HepG2 (cell line): ENCODE measurements at regions not wholly inside any gene's neighbourhood (a gene's known extent, or its start where the extent isn't known, plus 50 kb on each side); places are given as distances from the start of the nearest gene placed in this dataset.

ENCODE experiments used
- ATAC-seq: fragments of 200-7000 bp; cut with Tn5 transposase; 3 replicates; pipeline ENCODE4 v1.9.1; 2020; ENCODE audit warnings: mild to moderate bottlenecking, moderate library complexity
- BruUV-seq: library from RNA; stranded (reverse); fragments of 400-500 nt; replicated peaks from 2 replicates; lab custom pipeline; 2021; lab: Mats Ljungman, UMichigan
- CTCF ChIA-PET: fragments of 300-600 bp; formaldehyde crosslinking; extraction: SDS; loops from one replicate; lab custom pipeline; 2021; ENCODE audit warnings: low total read pairs, inconsistent platforms, low intra/inter-chr PET ratio; lab: Yijun Ruan, JAX
- POLR2A ChIA-PET: fragments of 350-600 bp; sonication (Branson Sonifier 250); formaldehyde crosslinking; loops from one replicate; lab custom pipeline; 2020; ENCODE audit warnings: antibody characterized with exemption, inconsistent platforms; lab: Yijun Ruan, JAX
- DNase-seq: peaks from one replicate; pipeline ENCODE4 v3.0.0-alpha.2; 2015; ENCODE audit warnings: low spot score
- FAIRE-seq: peaks from 3 replicates; lab custom pipeline; 2011; peaks lifted over from hg19 to GRCh38; lab: Jason Lieb, UNC
- H2AFZ ChIP-seq: one replicate; pipeline ENCODE4 v1.6.1; 2011; ENCODE audit warnings: low read length, inconsistent platforms
- H3K27ac ChIP-seq: fragments of 300-600 bp; 3 replicates; pipeline ENCODE4 v1.8.0; 2011; ENCODE audit warnings: mixed run types, mild to moderate bottlenecking, mixed read lengths, low read length, inconsistent platforms; ENCODE audit not compliant: insufficient read depth; ENCODE audit errors: extremely low read length
- H3K27me3 ChIP-seq, 2 experiments: fragments of 200-600 bp in 1 of 2; 2 replicates in 1 of 2; 3 replicates in 1 of 2; pipeline versions ENCODE4 v1.6.0 to v1.8.0; 2011; ENCODE audit warnings: low read length in 2 of 2, mild to moderate bottlenecking in 2 of 2, moderate library complexity in 2 of 2, inconsistent platforms in 1 of 2; ENCODE audit not compliant: insufficient read depth in 2 of 2, control insufficient read depth in 1 of 2
- H3K36me3 ChIP-seq, 2 experiments: fragments of 200-600 bp in 1 of 2; replicated peaks in 1 of 2; 2 replicates in 1 of 2; 3 replicates in 1 of 2; pipeline versions ENCODE4 v1.5.1 to v1.8.0; 2011; ENCODE audit warnings: low read length in 2 of 2, inconsistent platforms in 1 of 2; ENCODE audit not compliant: insufficient read depth in 2 of 2, control insufficient read depth in 1 of 2
- H3K4me1 ChIP-seq: 2 replicates; pipeline ENCODE4 v1.5.1; 2012; ENCODE audit warnings: low read length, inconsistent platforms; ENCODE audit not compliant: insufficient read depth
- H3K4me2 ChIP-seq: 2 replicates; pipeline ENCODE4 v1.6.0; 2011; ENCODE audit warnings: low read depth, low read length, inconsistent platforms
- H3K4me3 ChIP-seq, 3 experiments: fragments of 200-600 bp in 1 of 3; sonication (generic), shearing (Covaris generic) in 1 of 3; replicated peaks in 1 of 3; 2 replicates each; pipeline ENCODE4 v1.5.1; 2011 to 2016; ENCODE audit warnings: low read length in 3 of 3, inconsistent platforms in 2 of 3, low read depth in 2 of 3, mild to moderate bottlenecking in 2 of 3, control low read depth in 1 of 3, mixed read lengths in 1 of 3; ENCODE audit not compliant: insufficient read depth in 1 of 3
- H3K79me2 ChIP-seq: one replicate; pipeline ENCODE4 v1.6.1; 2011; ENCODE audit warnings: low read length, inconsistent platforms; ENCODE audit not compliant: insufficient read depth
- H3K9ac ChIP-seq: 2 replicates; pipeline ENCODE4 v1.6.0; 2011; ENCODE audit warnings: mild to moderate bottlenecking, low read depth, low read length, inconsistent platforms; ENCODE audit not compliant: insufficient read depth
- H3K9me3 ChIP-seq: 2 replicates; pipeline ENCODE4 v1.5.1; 2012; ENCODE audit warnings: mild to moderate bottlenecking, low read length
- H4K20me1 ChIP-seq: 2 replicates; pipeline ENCODE4 v1.6.0; 2011; ENCODE audit warnings: inconsistent platforms, mild to moderate bottlenecking, low read length, moderate library complexity; ENCODE audit not compliant: insufficient read depth
- FOXC1 ChIP-seq: sonication (generic); formaldehyde crosslinking; IDR thresholded peaks from 2 replicates; pipeline ENCODE4 v1.8.0; 2022; ENCODE audit warnings: mild to moderate bottlenecking, missing genetic modification reagents, borderline replicate concordance
- GABPA ChIP-seq, 2 experiments: IDR thresholded peaks; 2 replicates each; pipeline ENCODE4 v1.6.1; 2011 to 2016; ENCODE audit warnings: low read depth in 2 of 2, low read length in 1 of 2, missing biosample characterization in 1 of 2, missing genetic modification characterization in 1 of 2
- HES4 ChIP-seq: sonication (generic); formaldehyde crosslinking; IDR thresholded peaks from 2 replicates; pipeline ENCODE4 v1.9.0; 2021; ENCODE audit warnings: mild to moderate bottlenecking, missing genetic modification reagents, borderline replicate concordance
- KDM1A ChIP-seq: IDR thresholded peaks from 2 replicates; pipeline ENCODE4 v1.6.1; 2016; ENCODE audit warnings: missing compliant biosample characterization
- KLF12 ChIP-seq: sonication (generic); formaldehyde crosslinking; IDR thresholded peaks from 2 replicates; pipeline ENCODE4 v1.4.0; 2020; ENCODE audit warnings: missing genetic modification reagents, borderline replicate concordance
- NFKBIZ ChIP-seq: IDR thresholded peaks from 2 replicates; pipeline ENCODE4 v1.6.1; 2018; ENCODE audit warnings: missing genetic modification reagents, missing compliant biosample characterization
- RARA ChIP-seq: IDR thresholded peaks from 2 replicates; pipeline ENCODE4 v1.6.1; 2016; ENCODE audit warnings: missing genetic modification reagents, missing compliant biosample characterization
- TCF7 ChIP-seq: sonication (generic); IDR thresholded peaks from 2 replicates; pipeline ENCODE4 v1.6.1; 2016; ENCODE audit warnings: antibody characterized with exemption, low read depth
- YEATS2 ChIP-seq: sonication (generic); formaldehyde crosslinking; IDR thresholded peaks from 2 replicates; pipeline ENCODE4 v1.4.0; 2020; ENCODE audit warnings: missing genetic modification reagents, borderline replicate concordance
- ZBTB7B ChIP-seq: sonication (generic); formaldehyde crosslinking; IDR thresholded peaks from 2 replicates; pipeline ENCODE4 v1.4.0; 2020; ENCODE audit warnings: missing genetic modification reagents
- ZKSCAN1 ChIP-seq: fragments of 150-350 bp; IDR thresholded peaks from 2 replicates; pipeline ENCODE4 v1.6.1; 2014; ENCODE audit warnings: low read length
- WGBS: methylation state at CpG from one replicate; pipeline ENCODE4 v1.1.6; 2017; ENCODE audit warnings: low lambda C conversion rate; 5-methylcytosine and 5-hydroxymethylcytosine counted together
- in situ Hi-C: cut with HindIII; loops from 2 replicates; pipeline ENCODE4 v1.10.0; 2017; ENCODE audit warnings: low pct_unique_long_range_greater_than_20kb; ENCODE audit not compliant: extremely low pct_ligation_motif_present
- intact Hi-C: fragments of 100-400 bp; cut with micrococcal nuclease; formaldehyde crosslinking; loops from one replicate; pipeline ENCODE4 v1.10.0; 2022; ENCODE audit not compliant: unreplicated experiment
- TF ChIP-seq, protein P1 (sequence below): sonication (generic); formaldehyde crosslinking; IDR thresholded peaks from 2 replicates; pipeline ENCODE4 v1.4.0; 2020; ENCODE audit warnings: missing genetic modification reagents
- TF ChIP-seq, protein P2 (sequence below): fragments of 450-650 bp; IDR thresholded peaks from 2 replicates; pipeline ENCODE4 v1.6.1; 2017
- TF ChIP-seq, protein P3 (sequence below): sonication (generic); formaldehyde crosslinking; IDR thresholded peaks from 2 replicates; pipeline ENCODE4 v1.5.0; 2020; ENCODE audit warnings: missing genetic modification reagents
- TF ChIP-seq, protein P4 (sequence below): sonication (generic); formaldehyde crosslinking; IDR thresholded peaks from 2 replicates; pipeline ENCODE4 v1.5.1; 2020; ENCODE audit warnings: missing genetic modification reagents, mild to moderate bottlenecking, borderline replicate concordance
- TF ChIP-seq, protein P5 (sequence below): sonication (generic); formaldehyde crosslinking; IDR thresholded peaks from 2 replicates; pipeline ENCODE4 v1.5.1; 2020; ENCODE audit warnings: missing genetic modification reagents, mild to moderate bottlenecking, borderline replicate concordance

DNA sequence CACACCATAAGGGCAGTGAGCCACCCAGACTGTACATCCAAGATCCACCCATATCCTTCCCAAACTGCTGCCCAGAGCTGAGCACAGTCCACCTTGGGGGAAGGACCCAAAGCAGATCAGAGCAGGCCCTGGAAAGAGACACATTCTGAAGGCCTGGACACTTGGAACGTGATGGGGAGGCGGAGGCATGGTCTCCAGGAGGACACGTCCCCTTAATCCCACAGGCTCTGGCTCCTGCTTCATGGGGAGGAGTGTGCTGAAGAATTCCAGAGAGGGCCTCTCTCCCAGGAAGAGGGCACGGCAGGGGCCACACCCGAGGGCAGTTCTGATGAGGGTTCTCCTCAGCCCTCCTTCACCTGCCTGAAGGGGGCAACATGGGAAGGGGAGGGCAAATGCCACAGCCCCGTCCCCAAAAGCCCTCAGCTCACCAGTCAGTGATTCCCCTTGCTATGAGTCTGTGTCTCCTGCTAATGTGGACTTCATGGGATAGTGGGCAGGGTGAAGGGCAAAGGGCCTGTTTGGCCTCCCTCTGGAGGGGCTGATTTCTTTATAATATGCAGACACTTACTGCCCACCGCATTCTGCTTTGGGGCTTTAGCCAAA lies 276.8 kb downstream of the ENC1 start:
- Histone ChIP-seq H2AFZ (no peak overlapping the region), H3K27me3 (no peaks in the 10 kb centered on the region), H3K4me3 (no peak overlapping the region), H4K20me1 (no peaks in the 10 kb centered on the region), H3K9me3 (no peaks in the 10 kb centered on the region), H3K4me2 (no peak overlapping the region), H3K4me1 (peaks cover 31% of the 10 kb centered on the region), H3K36me3 (no peaks in the 10 kb centered on the region), H3K27ac (no peak overlapping the region), H3K9ac (no peak overlapping the region), H3K79me2 (no peaks in the 10 kb centered on the region)
- in situ Hi-C loops (no loop called here), intact Hi-C loops (no loop called here)
- DNase-seq (no peak), FAIRE-seq (no peak), ATAC-seq (no peak)
- WGBS = 74% methylated on average over 6 of the region's 7 CpGs
- BruUV-seq = no TSS peak
- ChIA-PET POLR2A (no interaction called here), CTCF (no interaction called here)
- TF ChIP-seq ZKSCAN1 = no peak
- TF ChIP-seq TCF7 = no peak
- no peak for TF ChIP-seq YEATS2 (CRISPR knock-in tag)
- TF ChIP-seq, protein P1, sequence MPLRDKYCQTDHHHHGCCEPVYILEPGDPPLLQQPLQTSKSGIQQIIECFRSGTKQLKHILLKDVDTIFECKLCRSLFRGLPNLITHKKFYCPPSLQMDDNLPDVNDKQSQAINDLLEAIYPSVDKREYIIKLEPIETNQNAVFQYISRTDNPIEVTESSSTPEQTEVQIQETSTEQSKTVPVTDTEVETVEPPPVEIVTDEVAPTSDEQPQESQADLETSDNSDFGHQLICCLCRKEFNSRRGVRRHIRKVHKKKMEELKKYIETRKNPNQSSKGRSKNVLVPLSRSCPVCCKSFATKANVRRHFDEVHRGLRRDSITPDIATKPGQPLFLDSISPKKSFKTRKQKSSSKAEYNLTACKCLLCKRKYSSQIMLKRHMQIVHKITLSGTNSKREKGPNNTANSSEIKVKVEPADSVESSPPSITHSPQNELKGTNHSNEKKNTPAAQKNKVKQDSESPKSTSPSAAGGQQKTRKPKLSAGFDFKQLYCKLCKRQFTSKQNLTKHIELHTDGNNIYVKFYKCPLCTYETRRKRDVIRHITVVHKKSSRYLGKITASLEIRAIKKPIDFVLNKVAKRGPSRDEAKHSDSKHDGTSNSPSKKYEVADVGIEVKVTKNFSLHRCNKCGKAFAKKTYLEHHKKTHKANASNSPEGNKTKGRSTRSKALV (CRISPR knock-in tag) = no peak
- TF ChIP-seq, protein P2, sequence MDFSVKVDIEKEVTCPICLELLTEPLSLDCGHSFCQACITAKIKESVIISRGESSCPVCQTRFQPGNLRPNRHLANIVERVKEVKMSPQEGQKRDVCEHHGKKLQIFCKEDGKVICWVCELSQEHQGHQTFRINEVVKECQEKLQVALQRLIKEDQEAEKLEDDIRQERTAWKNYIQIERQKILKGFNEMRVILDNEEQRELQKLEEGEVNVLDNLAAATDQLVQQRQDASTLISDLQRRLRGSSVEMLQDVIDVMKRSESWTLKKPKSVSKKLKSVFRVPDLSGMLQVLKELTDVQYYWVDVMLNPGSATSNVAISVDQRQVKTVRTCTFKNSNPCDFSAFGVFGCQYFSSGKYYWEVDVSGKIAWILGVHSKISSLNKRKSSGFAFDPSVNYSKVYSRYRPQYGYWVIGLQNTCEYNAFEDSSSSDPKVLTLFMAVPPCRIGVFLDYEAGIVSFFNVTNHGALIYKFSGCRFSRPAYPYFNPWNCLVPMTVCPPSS = no peak
- TF ChIP-seq FOXC1 = no peak
- TF ChIP-seq, protein P3, sequence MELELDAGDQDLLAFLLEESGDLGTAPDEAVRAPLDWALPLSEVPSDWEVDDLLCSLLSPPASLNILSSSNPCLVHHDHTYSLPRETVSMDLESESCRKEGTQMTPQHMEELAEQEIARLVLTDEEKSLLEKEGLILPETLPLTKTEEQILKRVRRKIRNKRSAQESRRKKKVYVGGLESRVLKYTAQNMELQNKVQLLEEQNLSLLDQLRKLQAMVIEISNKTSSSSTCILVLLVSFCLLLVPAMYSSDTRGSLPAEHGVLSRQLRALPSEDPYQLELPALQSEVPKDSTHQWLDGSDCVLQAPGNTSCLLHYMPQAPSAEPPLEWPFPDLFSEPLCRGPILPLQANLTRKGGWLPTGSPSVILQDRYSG (CRISPR knock-in tag) = no peak
- TF ChIP-seq, protein P4, sequence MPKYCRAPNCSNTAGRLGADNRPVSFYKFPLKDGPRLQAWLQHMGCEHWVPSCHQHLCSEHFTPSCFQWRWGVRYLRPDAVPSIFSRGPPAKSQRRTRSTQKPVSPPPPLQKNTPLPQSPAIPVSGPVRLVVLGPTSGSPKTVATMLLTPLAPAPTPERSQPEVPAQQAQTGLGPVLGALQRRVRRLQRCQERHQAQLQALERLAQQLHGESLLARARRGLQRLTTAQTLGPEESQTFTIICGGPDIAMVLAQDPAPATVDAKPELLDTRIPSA = no peak
- TF ChIP-seq HES4 (CRISPR knock-in tag) = no peak
- no peak for TF ChIP-seq KDM1A
- TF ChIP-seq, protein P5, sequence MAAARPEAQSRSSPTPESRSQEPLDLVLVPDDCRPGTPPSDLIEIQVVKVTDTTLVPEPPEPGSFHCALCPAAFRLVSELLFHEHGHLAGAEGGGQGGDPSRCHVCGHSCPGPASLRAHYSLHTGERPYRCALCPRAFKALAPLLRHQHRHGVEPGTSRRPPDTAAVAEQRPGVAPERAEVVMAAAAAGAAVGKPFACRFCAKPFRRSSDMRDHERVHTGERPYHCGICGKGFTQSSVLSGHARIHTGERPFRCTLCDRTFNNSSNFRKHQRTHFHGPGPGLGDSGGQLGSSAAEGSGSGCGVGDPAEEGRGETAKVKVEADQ (CRISPR knock-in tag) = no peak
- TF ChIP-seq RARA (CRISPR knock-in tag) = no peak
- no peak for TF ChIP-seq NFKBIZ (CRISPR knock-in tag)
- no peak for TF ChIP-seq GABPA (IDR thresholded peaks at IDR 0.05; ENCODE audit: low read depth, low read length)
- no peak for TF ChIP-seq GABPA (CRISPR knock-in tag; IDR thresholded peaks at IDR 0.05; ENCODE audit: low read depth)
- TF ChIP-seq ZBTB7B (CRISPR knock-in tag) = no peak
- no peak for TF ChIP-seq KLF12
